ENCODE measurements at regions not wholly inside any gene's neighbourhood (a gene's known extent, or its start where the extent isn't known, plus 50 kb on each side); places are given as distances from the start of the nearest gene placed in this dataset.

DNA sequence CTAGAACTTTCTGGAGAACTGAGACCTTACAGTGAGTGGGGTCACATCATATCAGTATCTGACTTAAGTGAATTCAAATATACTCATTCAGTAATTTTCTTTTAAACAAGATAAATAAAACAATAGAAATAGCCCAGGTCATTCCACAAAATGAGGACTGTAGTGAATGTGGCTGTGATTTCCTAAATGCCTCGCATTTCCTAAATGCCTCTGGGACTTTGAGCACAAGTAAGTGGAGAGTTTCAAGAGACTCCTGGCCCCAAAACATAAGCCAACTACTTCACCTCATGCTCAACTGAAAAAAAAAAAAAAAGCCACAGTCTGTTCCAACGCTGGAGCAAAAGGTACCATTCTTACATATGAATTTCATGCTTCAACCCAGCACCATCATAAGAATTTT is 81.5 kb downstream of the ZNF281 start:
- TF ChIP-seq, protein P1, sequence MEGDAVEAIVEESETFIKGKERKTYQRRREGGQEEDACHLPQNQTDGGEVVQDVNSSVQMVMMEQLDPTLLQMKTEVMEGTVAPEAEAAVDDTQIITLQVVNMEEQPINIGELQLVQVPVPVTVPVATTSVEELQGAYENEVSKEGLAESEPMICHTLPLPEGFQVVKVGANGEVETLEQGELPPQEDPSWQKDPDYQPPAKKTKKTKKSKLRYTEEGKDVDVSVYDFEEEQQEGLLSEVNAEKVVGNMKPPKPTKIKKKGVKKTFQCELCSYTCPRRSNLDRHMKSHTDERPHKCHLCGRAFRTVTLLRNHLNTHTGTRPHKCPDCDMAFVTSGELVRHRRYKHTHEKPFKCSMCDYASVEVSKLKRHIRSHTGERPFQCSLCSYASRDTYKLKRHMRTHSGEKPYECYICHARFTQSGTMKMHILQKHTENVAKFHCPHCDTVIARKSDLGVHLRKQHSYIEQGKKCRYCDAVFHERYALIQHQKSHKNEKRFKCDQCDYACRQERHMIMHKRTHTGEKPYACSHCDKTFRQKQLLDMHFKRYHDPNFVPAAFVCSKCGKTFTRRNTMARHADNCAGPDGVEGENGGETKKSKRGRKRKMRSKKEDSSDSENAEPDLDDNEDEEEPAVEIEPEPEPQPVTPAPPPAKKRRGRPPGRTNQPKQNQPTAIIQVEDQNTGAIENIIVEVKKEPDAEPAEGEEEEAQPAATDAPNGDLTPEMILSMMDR (IDR thresholded peaks at IDR 0.05) = no peak
- TF ChIP-seq POLR2A (IDR thresholded peaks at IDR 0.05) = no peak

All from uterus (tissue), 2 donors.